Gastrocnemius medialis (tissue), 4 donors: ENCODE measurements at regions not wholly inside any gene's neighbourhood (a gene's known extent, or its start where the extent isn't known, plus 50 kb on each side); places are given as distances from the start of the nearest gene placed in this dataset.

ENCODE experiments used
- CTCF ChIP-seq, 5 experiments: fragments of 450-650 bp in 3 of 5; fragments of 200-600 bp in 2 of 5; sonication (generic) in 2 of 5; IDR thresholded peaks in 4 of 5; conservative IDR thresholded peaks in 1 of 5; 1 replicate in 4 of 5; 2 replicates in 1 of 5; pipeline ENCODE4 v1.5.1; 2016 to 2019; ENCODE audit warnings: antibody characterized with exemption in 5 of 5, mild to moderate bottlenecking in 3 of 5, moderate library complexity in 3 of 5
- POLR2A ChIP-seq, 2 donors: fragments of 450-650 bp; IDR thresholded peaks; one replicate each; pipeline ENCODE4 v1.6.1; 2017; ENCODE audit warnings: antibody characterized with exemption in 2 of 2, mild to moderate bottlenecking in 2 of 2, moderate library complexity in 2 of 2

GRCh38 chr21:27212441-27212840 lies 245.6 kb upstream of the ADAMTS5 start:
- TF ChIP-seq POLR2A (IDR thresholded peaks at IDR 0.05), result no peak
- no peak for TF ChIP-seq CTCF (IDR thresholded peaks at IDR 0.05 in 4 of 5, conservative IDR thresholded peaks at IDR 0.05 in 1 of 5)
